PC-9 (cell line): ENCODE measurements at regions not wholly inside any gene's neighbourhood (a gene's known extent, or its start where the extent isn't known, plus 50 kb on each side); places are given as distances from the start of the nearest gene placed in this dataset.
"Not testable (repeated sequence)": the region's sequence is repeated elsewhere in the genome, so short reads cannot be mapped to it uniquely, and the experiment has no call there.

Experiments used
- BruUV-seq: library from RNA; stranded (reverse); fragments of 400-500 nt; replicated peaks from 2 replicates; lab custom pipeline; 2021; lab: Mats Ljungman, UMichigan
- CTCF ChIA-PET: fragments of 300-600 bp; sonication (Branson Sonifier 250); formaldehyde crosslinking; loops from one replicate; lab custom pipeline; 2022; ENCODE audit warnings: antibody characterized with exemption; lab: Charles Lee
- POLR2A ChIA-PET: fragments of 300-600 bp; sonication (Branson Sonifier 250); formaldehyde crosslinking; loops from one replicate; lab custom pipeline; 2022; ENCODE audit warnings: antibody characterized with exemption; ENCODE audit not compliant: unreplicated experiment; lab: Charles Lee
- DNase-seq, 2 experiments: peaks; one replicate each; pipeline versions ENCODE4 v3.0.0 to v3.0.0-alpha.2; 2015 to 2022; ENCODE audit warnings: mixed read lengths in 1 of 2
- H2AFZ ChIP-seq: fragments of 200-600 bp; sonication (generic); 2 replicates; pipeline ENCODE4 v1.8.1; 2017; ENCODE audit warnings: antibody characterized with exemption
- H3F3A ChIP-seq: fragments of 200-600 bp; sonication (generic); 2 replicates; pipeline ENCODE4 v1.8.1; 2017; ENCODE audit warnings: antibody characterized with exemption, mild to moderate bottlenecking, low read depth; ENCODE audit not compliant: insufficient read depth
- H3K27ac ChIP-seq: fragments of 200-600 bp; sonication (generic); 2 replicates; pipeline ENCODE4 v1.6.1; 2016; ENCODE audit warnings: mixed run types
- H3K27me3 ChIP-seq: fragments of 200-600 bp; sonication (generic); 2 replicates; pipeline ENCODE4 v1.6.1; 2016; ENCODE audit warnings: low read depth, mixed run types; ENCODE audit not compliant: insufficient read depth
- H3K36me3 ChIP-seq: fragments of 200-600 bp; sonication (generic); 2 replicates; pipeline ENCODE4 v1.6.1; 2016; ENCODE audit warnings: low read depth, mixed run types
- H3K4me1 ChIP-seq: fragments of 200-600 bp; sonication (generic); replicated peaks from 2 replicates; pipeline ENCODE4 v1.6.1; 2016; ENCODE audit warnings: mixed run types; ENCODE audit not compliant: insufficient read depth
- H3K4me2 ChIP-seq: fragments of 200-600 bp; sonication (generic); 2 replicates; pipeline ENCODE4 v1.6.1; 2017; ENCODE audit warnings: mixed run types
- H3K4me3 ChIP-seq: fragments of 200-600 bp; sonication (generic); 2 replicates; pipeline ENCODE4 v1.6.1; 2016; ENCODE audit warnings: mixed run types
- H3K79me2 ChIP-seq: fragments of 200-600 bp; sonication (generic); 2 replicates; pipeline ENCODE4 v1.6.1; 2017; ENCODE audit warnings: low read depth, mixed run types
- H3K9me2 ChIP-seq: fragments of 200-600 bp; sonication (generic); 2 replicates; pipeline ENCODE4 v1.8.1; 2017; ENCODE audit warnings: mild to moderate bottlenecking; ENCODE audit not compliant: insufficient read depth
- H3K9me3 ChIP-seq: fragments of 200-600 bp; sonication (generic); 2 replicates; pipeline ENCODE4 v1.8.1; 2016; ENCODE audit warnings: low read depth; ENCODE audit not compliant: insufficient read depth
- H4K20me1 ChIP-seq: fragments of 200-600 bp; sonication (generic); 2 replicates; pipeline ENCODE4 v1.8.1; 2017; ENCODE audit not compliant: insufficient read depth
- CTCF ChIP-seq: fragments of 200-600 bp; sonication (generic); conservative IDR thresholded peaks from 2 replicates; pipeline ENCODE4 v1.6.1; 2017; ENCODE audit warnings: mixed run types, antibody characterized with exemption, mild to moderate bottlenecking, moderate library complexity
- EZH2 ChIP-seq: fragments of 200-600 bp; sonication (generic); IDR thresholded peaks from 2 replicates; pipeline ENCODE4 v1.8.0; 2017; ENCODE audit warnings: antibody characterized with exemption, low read depth
- intact Hi-C: fragments of 100-400 bp; cut with micrococcal nuclease; formaldehyde crosslinking; loops from one replicate; pipeline ENCODE4 v1.10.0; 2022; ENCODE audit not compliant: unreplicated experiment

- H3K27ac ChIP-seq: no peak overlapping the region
- ChIA-PET POLR2A (no interaction called here), CTCF (no interaction called here)
- intact Hi-C loops: no loop called here
- no peaks in the 10 kb centered on the region for H3K9me2 ChIP-seq
- H3K4me2 ChIP-seq: no peak overlapping the region
- H4K20me1 ChIP-seq: no peaks in the 10 kb centered on the region; the same call in 1 of the 2 replicates
- H3K9me3 ChIP-seq: no peaks in the 10 kb centered on the region
- no peak overlapping the region for H2AFZ ChIP-seq
- BruUV-seq: no TSS peak
- no peaks in the 10 kb centered on the region for H3K79me2 ChIP-seq
- H3K4me1 ChIP-seq: no peaks in the 10 kb centered on the region
- TF ChIP-seq EZH2: no peak
- TF ChIP-seq CTCF: no peak
- H3K4me3 ChIP-seq: no peak overlapping the region
- no peak for DNase-seq
- H3K36me3 ChIP-seq: no peaks in the 10 kb centered on the region
- H3F3A ChIP-seq: no peaks in the 10 kb centered on the region
- H3K27me3 ChIP-seq: no peaks in the 10 kb centered on the region
Observed at GRCh38 chr3:77746892-77747291, 707.0 kb downstream of the ROBO2 start.

GRCh38 chr3:77756397-77756975 is 716.6 kb downstream of the ROBO2 start:
- H3K9me2 ChIP-seq, CTCF ChIA-PET: not testable (repeated sequence)

GRCh38 chr3:77772459-77772858 is 732.6 kb downstream of the ROBO2 start:
- Histone ChIP-seq H3K9me2 (no peaks in the 10 kb centered on the region), H3K79me2 (no peaks in the 10 kb centered on the region), H3K36me3 (no peaks in the 10 kb centered on the region), H2AFZ (no peak overlapping the region), H3K27ac (no peak overlapping the region), H3K4me2 (no peak overlapping the region), H3K9me3 (no peaks in the 10 kb centered on the region), H3K4me3 (no peak overlapping the region), H4K20me1 (no peaks in the 10 kb centered on the region), H3F3A (no peaks in the 10 kb centered on the region), H3K27me3 (no peaks in the 10 kb centered on the region), H3K4me1 (no peaks in the 10 kb centered on the region)
- ChIA-PET CTCF (no interaction called here), POLR2A (no interaction called here)
- no peak for TF ChIP-seq EZH2
- no peak for TF ChIP-seq CTCF
- intact Hi-C loops: no loop called here
- DNase-seq: no peak
- BruUV-seq: no TSS peak

More at GRCh38 chr3:77756397-77756975, 716.6 kb downstream of the ROBO2 start:
- H3K36me3 ChIP-seq, H3F3A ChIP-seq, H3K4me3 ChIP-seq, BruUV-seq, H3K27ac ChIP-seq, H4K20me1 ChIP-seq, H3K27me3 ChIP-seq, H3K79me2 ChIP-seq, H3K4me1 ChIP-seq, intact Hi-C loops, H3K9me3 ChIP-seq, H2AFZ ChIP-seq, H3K4me2 ChIP-seq, DNase-seq: not testable (repeated sequence)
- POLR2A ChIA-PET: interaction anchor here (0.7 kb wide), 1 partner anchor 691 kb away, joined by 5 read pairs; no protein-coding TSS in a partner anchor

- intact Hi-C loops: no loop called here
- Histone ChIP-seq H3K9me3 (no peaks in the 10 kb centered on the region), H3K4me3 (no peak overlapping the region), H3K36me3 (no peaks in the 10 kb centered on the region), H3K4me1 (no peaks in the 10 kb centered on the region), H3K27ac (no peak overlapping the region), H3K27me3 (no peaks in the 10 kb centered on the region), H4K20me1 (no peaks in the 10 kb centered on the region), H3K4me2 (no peak overlapping the region), H2AFZ (no peak overlapping the region), H3F3A (no peaks in the 10 kb centered on the region), H3K9me2 (no peaks in the 10 kb centered on the region), H3K79me2 (no peaks in the 10 kb centered on the region)
- TF ChIP-seq EZH2: no peak
- TF ChIP-seq CTCF: no peak
- no peak for DNase-seq
- CTCF ChIA-PET: no interaction called here
- BruUV-seq: no TSS peak
- POLR2A ChIA-PET: no interaction called here
Observed at GRCh38 chr3:77773084-77773483, 733.2 kb downstream of the ROBO2 start.
